Erythroblast (primary cell): ENCODE measurements at regions not wholly inside any gene's neighbourhood (a gene's known extent, or its start where the extent isn't known, plus 50 kb on each side); places are given as distances from the start of the nearest gene placed in this dataset.
"Not testable (repeated sequence)": the region's sequence is repeated elsewhere in the genome, so short reads cannot be mapped to it uniquely, and the experiment has no call there.

Experiments used
- DNase-seq, 2 experiments: peaks; one replicate each; lab custom pipeline; 2025; lab: John Stamatoyannopoulos, UW
- GATA1 ChIP-seq: IDR thresholded peaks from 2 replicates; pipeline ENCODE4 v1.6.1; 2011; ENCODE audit warnings: low read depth, mild to moderate bottlenecking, control low read depth, low read length, moderate library complexity
- POLR2A ChIP-seq: IDR thresholded peaks from 2 replicates; pipeline ENCODE4 v1.6.1; 2011; ENCODE audit warnings: mild to moderate bottlenecking, low read length

GRCh38 chr2:139628931-139629330, 848.7 kb upstream of the NXPH2 start:
- TF ChIP-seq GATA1: no peak
- TF ChIP-seq POLR2A: no peak
- DNase-seq: no peak

- no peak for DNase-seq
These were observed 845.9 kb upstream of the NXPH2 start for GRCh38 chr2:139626128-139626527.

GRCh38 chr2:139622691-139623090, 842.5 kb upstream of the NXPH2 start:
- DNase-seq: no peak
- TF ChIP-seq GATA1 (no peak), POLR2A (no peak)

More at GRCh38 chr2:139626128-139626527, 845.9 kb upstream of the NXPH2 start:
- TF ChIP-seq GATA1 (no peak), POLR2A (no peak)

- no peak for DNase-seq
- TF ChIP-seq POLR2A: no peak
- TF ChIP-seq GATA1: no peak
These were observed 837.6 kb upstream of the NXPH2 start for GRCh38 chr2:139617747-139618146.

GRCh38 chr2:139613264-139613663, 833.1 kb upstream of the NXPH2 start:
- no peak for DNase-seq
- TF ChIP-seq POLR2A: no peak
- no peak for TF ChIP-seq GATA1

- TF ChIP-seq GATA1 (no peak), POLR2A (no peak)
- no peak for DNase-seq
These were observed 830.3 kb upstream of the NXPH2 start for GRCh38 chr2:139610512-139610911.

GRCh38 chr2:139609109-139609508, 828.9 kb upstream of the NXPH2 start:
- no peak for DNase-seq
- no peak for TF ChIP-seq GATA1
- TF ChIP-seq POLR2A: no peak

GRCh38 chr2:139605668-139606067, 825.5 kb upstream of the NXPH2 start:
- no peak for TF ChIP-seq GATA1
- no peak for TF ChIP-seq POLR2A
- no peak for DNase-seq

- no peak for DNase-seq
- TF ChIP-seq GATA1 (no peak), POLR2A (no peak)
These were observed 820.0 kb upstream of the NXPH2 start for GRCh38 chr2:139600166-139600565.

- TF ChIP-seq POLR2A: no peak
- TF ChIP-seq GATA1: no peak
- no peak for DNase-seq
These were observed 804.9 kb upstream of the NXPH2 start for GRCh38 chr2:139585101-139585500.

GRCh38 chr2:139574371-139574770, 794.2 kb upstream of the NXPH2 start:
- TF ChIP-seq POLR2A (no peak), GATA1 (no peak)
- DNase-seq: no peak

- TF ChIP-seq POLR2A (no peak), GATA1 (no peak)
- DNase-seq: no peak
These were observed 776.6 kb upstream of the NXPH2 start for GRCh38 chr2:139556789-139557188.

- TF ChIP-seq POLR2A (no peak), GATA1 (no peak)
- no peak for DNase-seq
These were observed 770.7 kb upstream of the NXPH2 start for GRCh38 chr2:139550873-139551272.

GRCh38 chr2:139550341-139550740, 770.2 kb upstream of the NXPH2 start:
- no peak for DNase-seq
- no peak for TF ChIP-seq GATA1
- no peak for TF ChIP-seq POLR2A

- TF ChIP-seq GATA1: no peak
- TF ChIP-seq POLR2A: no peak
- no peak for DNase-seq
These were observed 764.1 kb upstream of the NXPH2 start for GRCh38 chr2:139544186-139544851.

- not testable (repeated sequence) for DNase-seq
These were observed 758.3 kb upstream of the NXPH2 start for GRCh38 chr2:139538332-139539020.
